CD4-positive, CD25-positive, alpha-beta regulatory T cell (primary cell): ENCODE measurements at regions not wholly inside any gene's neighbourhood (a gene's known extent, or its start where the extent isn't known, plus 50 kb on each side); places are given as distances from the start of the nearest gene placed in this dataset.

Experiments
- ATAC-seq, 2 donors: fragments of 150-1000 bp; cut with Tn5 transposase; one replicate each; pipeline ENCODE4 v1.10.0; 2021; ENCODE audit warnings: low read depth in 2 of 2, moderate number of reproducible peaks in 2 of 2, moderate library complexity in 1 of 2
- DNase-seq, 3 donors: peaks; one replicate each; pipeline versions ENCODE4 v3.0.0 to v3.0.0-alpha.2; 2012 to 2022; ENCODE audit warnings: mixed read lengths in 1 of 3
- H3K27ac ChIP-seq: one replicate; pipeline ENCODE4 v1.7.0; 2013; ENCODE audit warnings: mild to moderate bottlenecking, low read length; ENCODE audit not compliant: insufficient read depth, poor library complexity, severe bottlenecking
- H3K27me3 ChIP-seq: one replicate; pipeline ENCODE4 v1.7.0; 2013; ENCODE audit warnings: low read length; ENCODE audit not compliant: control insufficient read depth, insufficient read depth
- H3K36me3 ChIP-seq: one replicate; pipeline ENCODE4 v1.7.0; 2013; ENCODE audit warnings: mild to moderate bottlenecking, low read length, moderate library complexity; ENCODE audit not compliant: control insufficient read depth, insufficient read depth
- H3K4me1 ChIP-seq: 2 replicates; pipeline ENCODE4 v1.7.0; 2013; ENCODE audit warnings: mild to moderate bottlenecking, low read length; ENCODE audit not compliant: insufficient read depth, control insufficient read depth, poor library complexity, severe bottlenecking
- H3K4me3 ChIP-seq: one replicate; pipeline ENCODE4 v1.7.0; 2013; ENCODE audit warnings: low read depth, mild to moderate bottlenecking, low read length, moderate library complexity
- H3K9me3 ChIP-seq, 2 experiments: 1 replicate in 1 of 2; 2 replicates in 1 of 2; pipeline ENCODE4 v1.7.0; 2013; ENCODE audit warnings: low read length in 2 of 2, mild to moderate bottlenecking in 1 of 2, moderate library complexity in 1 of 2; ENCODE audit not compliant: control insufficient read depth in 2 of 2
- H3K27ac Mint-ChIP-seq, 3 donors: one replicate each; pipeline ENCODE4 v1.8.0; 2020 to 2022; ENCODE audit warnings: mild to moderate bottlenecking in 3 of 3, mixed read lengths in 3 of 3, moderate library complexity in 2 of 3
- H3K27me3 Mint-ChIP-seq: one replicate; pipeline ENCODE4 v1.8.0; 2022; ENCODE audit warnings: mild to moderate bottlenecking, mixed read lengths
- H3K36me3 Mint-ChIP-seq: one replicate; pipeline ENCODE4 v1.8.0; 2020; ENCODE audit warnings: mixed read lengths
- H3K4me1 Mint-ChIP-seq, 4 donors: one replicate each; pipeline ENCODE4 v1.8.0; 2020 to 2022; ENCODE audit warnings: mixed read lengths in 4 of 4, mild to moderate bottlenecking in 1 of 4
- H3K4me3 Mint-ChIP-seq, 4 donors: one replicate each; pipeline ENCODE4 v1.8.0; 2020 to 2022; ENCODE audit warnings: mild to moderate bottlenecking in 4 of 4, mixed read lengths in 4 of 4, moderate library complexity in 3 of 4
- H3K9me3 Mint-ChIP-seq, 7 donors: one replicate each; pipeline ENCODE4 v1.8.0; 2020 to 2022; ENCODE audit warnings: mixed read lengths in 7 of 7, mild to moderate bottlenecking in 3 of 7, moderate library complexity in 2 of 7

DNA sequence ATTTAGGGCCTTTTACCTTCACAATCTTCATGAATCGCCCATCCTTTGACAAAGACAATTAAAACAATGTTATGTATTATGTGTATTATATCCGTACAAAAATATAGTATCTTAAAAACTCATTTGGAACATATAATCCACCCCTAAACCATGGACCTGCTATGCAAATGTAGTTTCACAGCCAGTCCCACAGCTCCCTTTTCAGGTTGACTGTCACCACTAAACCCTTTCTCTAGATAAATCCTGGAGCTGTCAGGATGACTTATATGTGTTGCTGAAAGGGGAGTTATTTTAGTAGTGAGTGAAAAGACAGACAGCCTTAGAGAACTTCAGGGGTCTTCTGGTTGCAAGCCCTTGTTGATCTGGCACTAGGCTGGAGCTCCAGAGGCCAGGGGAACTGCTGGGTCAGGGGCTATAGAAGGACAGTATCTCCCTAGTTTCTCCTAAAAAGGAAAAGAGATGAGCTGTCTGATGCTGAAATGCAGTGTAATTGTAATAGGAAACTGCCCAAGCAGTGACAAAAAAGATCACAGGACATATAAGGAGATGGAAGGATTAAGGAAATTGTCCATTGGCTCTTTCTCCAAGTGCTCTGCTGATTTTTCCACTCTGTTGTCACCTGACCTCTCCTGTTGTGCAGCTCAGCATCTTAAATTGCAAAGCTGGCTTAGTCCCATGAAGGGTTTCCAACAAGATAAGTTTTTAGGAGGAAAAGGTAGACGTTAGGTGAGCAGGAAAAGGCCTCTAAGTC lies 127.7 kb downstream of the S1PR1 start:
- no peaks in the 10 kb centered on the region for H3K4me1 ChIP-seq

DNA sequence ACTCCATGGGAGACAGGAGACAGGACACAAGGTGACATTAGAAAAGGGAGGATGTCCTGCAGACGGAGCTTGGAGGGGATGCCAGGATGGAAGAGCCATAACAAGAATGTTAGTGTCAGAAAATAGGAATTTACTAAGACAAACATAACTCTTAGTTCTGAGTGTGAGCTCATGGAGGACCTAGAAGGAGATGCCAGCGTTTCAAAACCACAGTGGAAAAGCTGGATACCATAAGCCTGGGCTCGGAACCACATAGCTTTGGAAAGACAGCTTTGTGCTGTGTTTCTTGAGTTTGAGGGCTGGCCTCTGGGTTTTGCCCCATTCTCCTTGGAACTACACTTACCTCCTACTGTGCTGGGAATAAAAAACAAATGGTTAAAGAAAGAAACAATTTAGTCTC lies 128.4 kb downstream of the S1PR1 start:
- Histone ChIP-seq H3K36me3 (no peaks in the 10 kb centered on the region), H3K27me3 (no peaks in the 10 kb centered on the region), H3K27ac (no peak overlapping the region), H3K9me3 (no peaks in the 10 kb centered on the region), H3K4me1 (no peaks in the 10 kb centered on the region), H3K4me3 (no peak overlapping the region)
- DNase-seq (no peak), ATAC-seq (no peak)
- no peaks in the 10 kb centered on the region for H3K27me3 Mint-ChIP-seq
- H3K4me1 Mint-ChIP-seq: no peaks in the 10 kb centered on the region
- no peak overlapping the region for H3K4me3 Mint-ChIP-seq
- H3K36me3 Mint-ChIP-seq: no peaks in the 10 kb centered on the region
- H3K9me3 Mint-ChIP-seq: no peaks in the 10 kb centered on the region
- no peak overlapping the region for H3K27ac Mint-ChIP-seq

More for the DNA sequence above, 127.7 kb downstream of the S1PR1 start:
- H3K4me3 Mint-ChIP-seq: no peak overlapping the region
- H3K4me1 Mint-ChIP-seq: no peaks in the 10 kb centered on the region
- Histone ChIP-seq H3K4me3 (no peak overlapping the region), H3K27me3 (no peaks in the 10 kb centered on the region), H3K9me3 (no peaks in the 10 kb centered on the region), H3K36me3 (no peaks in the 10 kb centered on the region), H3K27ac (no peak overlapping the region)
- no peak overlapping the region for H3K27ac Mint-ChIP-seq
- H3K9me3 Mint-ChIP-seq: no peaks in the 10 kb centered on the region
- H3K36me3 Mint-ChIP-seq: no peaks in the 10 kb centered on the region
- ATAC-seq (no peak), DNase-seq (no peak)
- no peaks in the 10 kb centered on the region for H3K27me3 Mint-ChIP-seq

DNA sequence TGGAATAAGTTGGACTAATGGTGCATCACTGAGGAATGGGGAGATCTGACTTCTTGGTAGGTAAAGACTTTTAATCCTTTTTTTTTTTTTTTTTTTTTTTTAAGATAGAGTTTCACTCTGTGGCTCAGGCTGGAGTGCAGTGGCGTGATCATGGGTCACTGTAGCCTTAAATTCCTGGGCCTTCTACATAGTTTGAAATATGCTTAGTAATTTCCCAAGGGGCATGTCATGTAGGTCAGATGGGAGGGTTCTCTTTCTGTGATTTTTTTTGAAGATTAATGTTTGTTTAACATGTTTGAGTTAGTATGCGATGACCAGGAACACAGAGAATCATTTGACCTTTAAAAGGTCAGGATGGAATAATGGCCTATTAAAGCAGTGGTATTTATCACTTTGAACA lies 129.1 kb downstream of the S1PR1 start:
- Mint-ChIP-seq H3K9me3 (no peaks in the 10 kb centered on the region), H3K27me3 (no peaks in the 10 kb centered on the region), H3K4me3 (no peak overlapping the region), H3K4me1 (peaks cover 0 to 2% (median 0%) of the 10 kb centered on the region in 4 donors), H3K27ac (peak overlapping the region in 1 of 3 donors; percentile 16), H3K36me3 (no peaks in the 10 kb centered on the region)
- no peak for ATAC-seq
- DNase-seq: no peak
- no peak overlapping the region for H3K27ac ChIP-seq
- no peaks in the 10 kb centered on the region for H3K36me3 ChIP-seq
- no peaks in the 10 kb centered on the region for H3K27me3 ChIP-seq
- H3K4me3 ChIP-seq: no peak overlapping the region
- H3K9me3 ChIP-seq: no peaks in the 10 kb centered on the region
- no peaks in the 10 kb centered on the region for H3K4me1 ChIP-seq

DNA sequence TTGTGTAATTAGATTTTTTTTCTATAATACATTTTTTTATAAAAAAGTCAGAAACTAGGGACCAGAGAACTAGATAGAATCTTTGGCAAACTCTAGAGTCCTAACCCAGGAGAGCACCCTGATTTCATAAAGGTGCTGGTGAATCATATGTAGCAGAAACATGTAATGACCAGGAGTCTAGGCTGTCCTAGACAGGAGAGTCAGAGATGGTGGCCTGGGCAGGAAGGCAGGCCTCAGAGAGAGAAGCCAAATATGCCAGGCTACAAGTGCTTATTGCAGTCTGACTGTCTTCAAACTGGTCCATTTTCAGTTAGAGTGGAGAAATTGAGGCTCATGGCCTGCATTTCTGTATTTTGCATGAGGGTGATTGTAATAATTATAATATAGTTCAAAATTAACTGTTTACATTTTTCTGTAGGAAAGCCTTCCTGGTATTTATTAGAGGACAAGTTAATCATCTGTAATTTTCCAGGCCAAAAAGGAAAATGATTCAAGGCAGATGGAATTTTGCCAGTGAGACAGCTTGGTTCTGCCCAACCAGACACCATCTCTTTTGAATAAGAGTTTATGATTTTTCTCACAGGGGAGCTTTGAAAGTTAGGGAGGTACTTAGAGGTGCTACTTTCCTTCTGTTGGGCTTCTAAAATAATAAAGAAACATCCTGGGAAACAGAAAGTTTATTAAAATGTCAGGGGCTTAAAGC lies 129.8 kb downstream of the S1PR1 start:
- Histone ChIP-seq H3K27ac (no peak overlapping the region), H3K4me1 (no peaks in the 10 kb centered on the region), H3K27me3 (no peaks in the 10 kb centered on the region), H3K36me3 (no peaks in the 10 kb centered on the region), H3K4me3 (no peak overlapping the region), H3K9me3 (no peaks in the 10 kb centered on the region)
- no peak overlapping the region for H3K4me3 Mint-ChIP-seq
- H3K9me3 Mint-ChIP-seq: no peaks in the 10 kb centered on the region
- no peak overlapping the region for H3K27ac Mint-ChIP-seq
- DNase-seq (no peak), ATAC-seq (no peak)
- H3K4me1 Mint-ChIP-seq: peaks cover 0 to 10% (median 3%) of the 10 kb centered on the region in 4 donors
- H3K36me3 Mint-ChIP-seq: no peaks in the 10 kb centered on the region
- no peaks in the 10 kb centered on the region for H3K27me3 Mint-ChIP-seq

DNA sequence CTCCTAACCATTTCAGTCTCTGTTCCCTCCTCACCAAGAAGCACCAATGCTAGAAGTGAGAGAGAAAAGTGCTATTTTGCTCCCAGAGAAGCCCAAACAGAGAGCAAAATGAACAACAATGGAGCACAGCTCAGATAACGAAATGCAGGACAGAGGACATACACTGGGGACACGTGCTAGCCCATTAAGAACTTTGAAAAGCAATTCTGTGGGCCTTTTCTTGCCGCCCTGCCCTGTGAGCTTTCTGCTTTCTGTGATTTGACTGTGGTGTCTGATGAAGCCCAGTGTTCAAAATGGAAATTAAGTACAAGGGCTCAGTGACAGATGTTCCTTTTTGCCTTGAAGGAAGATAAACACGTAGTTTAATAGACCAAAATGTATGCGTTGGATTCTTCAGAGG lies 130.8 kb downstream of the S1PR1 start:
- H3K4me1 Mint-ChIP-seq: peaks cover 0 to 12% (median 6%) of the 10 kb centered on the region in 4 donors
- no peaks in the 10 kb centered on the region for H3K9me3 ChIP-seq
- no peaks in the 10 kb centered on the region for H3K36me3 ChIP-seq
- no peak overlapping the region for H3K27ac ChIP-seq
- no peaks in the 10 kb centered on the region for H3K36me3 Mint-ChIP-seq
- no peak overlapping the region for H3K4me3 ChIP-seq
- H3K27me3 ChIP-seq: no peaks in the 10 kb centered on the region
- no peaks in the 10 kb centered on the region for H3K4me1 ChIP-seq
- ATAC-seq (no peak), DNase-seq (no peak)
- H3K9me3 Mint-ChIP-seq: peaks cover 0 to 4% (median 0%) of the 10 kb centered on the region in 7 donors
- no peak overlapping the region for H3K4me3 Mint-ChIP-seq
- peak overlapping the region in 1 of 3 donors; percentile 77 for H3K27ac Mint-ChIP-seq
- no peaks in the 10 kb centered on the region for H3K27me3 Mint-ChIP-seq

DNA sequence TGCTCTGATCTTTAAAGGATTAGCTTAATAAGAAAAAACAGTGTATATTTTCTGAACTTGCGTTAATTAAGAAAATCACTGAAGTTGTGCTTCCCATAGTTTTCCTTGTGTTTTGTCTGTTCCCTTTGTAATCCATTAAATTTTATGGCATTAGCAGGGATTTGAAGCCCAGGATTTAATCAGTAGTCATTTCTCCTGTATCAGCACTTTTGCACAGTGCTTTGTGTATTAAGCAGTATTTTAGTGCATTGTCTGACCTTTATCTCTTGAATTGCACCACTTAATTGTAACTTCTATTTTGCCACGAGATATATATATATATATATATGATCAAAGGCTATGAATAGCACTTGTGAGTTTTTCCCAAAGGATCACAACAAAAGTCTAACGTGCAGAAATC lies 133.7 kb downstream of the S1PR1 start:
- Mint-ChIP-seq H3K4me1 (peaks cover 0 to 12% (median 6%) of the 10 kb centered on the region in 4 donors), H3K4me3 (no peak overlapping the region), H3K36me3 (no peaks in the 10 kb centered on the region), H3K27me3 (no peaks in the 10 kb centered on the region), H3K27ac (no peak overlapping the region), H3K9me3 (peaks cover 0 to 6% (median 3%) of the 10 kb centered on the region in 7 donors)
- no peaks in the 10 kb centered on the region for H3K4me1 ChIP-seq
- H3K36me3 ChIP-seq: no peaks in the 10 kb centered on the region
- ATAC-seq: no peak
- no peaks in the 10 kb centered on the region for H3K9me3 ChIP-seq
- DNase-seq: no peak
- H3K27me3 ChIP-seq: no peaks in the 10 kb centered on the region
- H3K27ac ChIP-seq: no peak overlapping the region
- no peak overlapping the region for H3K4me3 ChIP-seq

DNA sequence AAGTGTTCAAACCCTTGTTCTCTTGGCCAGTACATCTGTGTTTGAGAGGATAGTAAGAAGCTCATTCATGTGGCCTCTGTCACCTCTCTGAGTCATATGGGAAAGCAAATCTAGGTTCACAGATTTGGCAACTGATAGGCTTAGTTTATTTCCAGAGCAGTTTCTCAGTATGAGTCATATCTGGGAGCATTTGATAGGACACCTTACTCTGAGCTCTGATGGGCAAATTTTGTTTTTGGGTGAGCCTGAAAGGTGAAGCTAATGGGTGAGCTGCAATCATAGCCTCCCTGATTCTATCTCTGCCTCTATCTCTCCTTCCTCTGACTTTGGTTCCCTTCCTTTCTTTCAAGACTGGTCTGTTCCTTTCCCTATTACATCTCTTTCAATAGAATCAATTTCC lies 134.4 kb downstream of the S1PR1 start:
- Histone ChIP-seq H3K4me1 (no peaks in the 10 kb centered on the region), H3K9me3 (no peaks in the 10 kb centered on the region), H3K4me3 (no peak overlapping the region), H3K27ac (no peak overlapping the region), H3K36me3 (no peaks in the 10 kb centered on the region), H3K27me3 (no peaks in the 10 kb centered on the region)
- Mint-ChIP-seq H3K27me3 (no peaks in the 10 kb centered on the region), H3K36me3 (no peaks in the 10 kb centered on the region), H3K4me1 (peaks cover 0 to 12% (median 6%) of the 10 kb centered on the region in 4 donors), H3K4me3 (no peak overlapping the region), H3K9me3 (peaks cover 0 to 6% (median 3%) of the 10 kb centered on the region in 7 donors), H3K27ac (no peak overlapping the region)
- ATAC-seq (peak in 1 of 2 donors; percentile 55), DNase-seq (peak in 2 of 3 donors; percentile 8 to 71)
